ENCODE measurements at regions not wholly inside any gene's neighbourhood (a gene's known extent, or its start where the extent isn't known, plus 50 kb on each side); places are given as distances from the start of the nearest gene placed in this dataset.
"Not testable (repeated sequence)": the region's sequence is repeated elsewhere in the genome, so short reads cannot be mapped to it uniquely, and the experiment has no call there.

GRCh38 chr3:139260793-139261736 lies 82.8 kb upstream of the MRPS22 start:
- Mint-ChIP-seq H3K27ac (no peak overlapping the region), H3K4me1 (no peaks in the 10 kb centered on the region), H3K36me3 (ENCODE audit: low read depth) (no peaks in the 10 kb centered on the region), H3K27me3 (peaks cover 8% of the 10 kb centered on the region), H3K4me3 (no peak overlapping the region), H3K9me3 (ENCODE audit: low read depth) (no peaks in the 10 kb centered on the region)
- DNase-seq: no peak
- POLR2A ChIA-PET: no interaction called here
- intact Hi-C loops (cut with DNase I, micrococcal nuclease): no loop called here
- CTCF ChIA-PET: interaction anchor here (0.9 kb wide), 1 partner anchor 34 kb away, joined by 4 read pairs; no protein-coding TSS in a partner anchor
- ATAC-seq: no peak

GRCh38 chr3:139261754-139262586 lies 81.8 kb upstream of the MRPS22 start:
- DNase-seq (no peak), ATAC-seq (no peak)
- Mint-ChIP-seq H3K36me3 (ENCODE audit: low read depth) (no peaks in the 10 kb centered on the region), H3K27ac (no peak overlapping the region), H3K9me3 (ENCODE audit: low read depth) (no peaks in the 10 kb centered on the region), H3K4me3 (no peak overlapping the region), H3K27me3 (peaks cover 8% of the 10 kb centered on the region), H3K4me1 (no peaks in the 10 kb centered on the region)
- CTCF ChIA-PET: interaction anchor here (0.9 kb wide), 1 partner anchor 33 kb away, joined by 4 read pairs; no protein-coding TSS in a partner anchor
- POLR2A ChIA-PET: no interaction called here
- intact Hi-C loops (cut with DNase I, micrococcal nuclease): no loop called here

GRCh38 chr3:139263798-139264197 lies 80.0 kb upstream of the MRPS22 start:
- Mint-ChIP-seq H3K27ac (no peak overlapping the region), H3K27me3 (peaks cover 4% of the 10 kb centered on the region), H3K9me3 (ENCODE audit: low read depth) (no peaks in the 10 kb centered on the region), H3K36me3 (ENCODE audit: low read depth) (no peaks in the 10 kb centered on the region), H3K4me1 (no peaks in the 10 kb centered on the region), H3K4me3 (no peak overlapping the region)
- DNase-seq: no peak
- CTCF ChIA-PET: no interaction called here
- intact Hi-C loops (cut with DNase I, micrococcal nuclease): no loop called here
- no peak for ATAC-seq
- POLR2A ChIA-PET: no interaction called here

DNA sequence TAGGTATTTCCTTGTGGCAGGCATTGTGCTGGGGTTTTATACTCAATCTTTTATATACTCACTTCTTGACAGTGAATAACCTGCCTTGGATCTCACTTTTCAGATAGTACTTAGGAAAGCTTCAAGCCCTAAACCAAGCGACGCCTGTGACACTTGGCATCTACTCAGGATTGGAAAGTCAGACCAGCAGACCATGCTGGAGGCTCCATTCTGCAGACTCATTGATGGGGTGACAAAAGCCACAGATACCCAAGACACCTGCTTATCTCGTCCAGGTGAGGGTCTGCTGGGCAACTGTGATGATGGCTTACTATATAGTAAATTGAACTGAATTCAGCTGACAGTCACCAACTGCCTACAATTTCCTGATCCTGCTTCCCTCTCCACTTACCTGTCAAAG lies 79.4 kb upstream of the MRPS22 start:
- Mint-ChIP-seq H3K36me3 (ENCODE audit: low read depth) (no peaks in the 10 kb centered on the region), H3K27me3 (peaks cover 4% of the 10 kb centered on the region), H3K9me3 (ENCODE audit: low read depth) (no peaks in the 10 kb centered on the region), H3K27ac (no peak overlapping the region), H3K4me1 (no peaks in the 10 kb centered on the region), H3K4me3 (no peak overlapping the region)
- DNase-seq (no peak), ATAC-seq (no peak)
- CTCF ChIA-PET: no interaction called here
- POLR2A ChIA-PET: no interaction called here
- intact Hi-C loops (cut with DNase I, micrococcal nuclease): no loop called here

GRCh38 chr3:139265131-139266016 lies 78.4 kb upstream of the MRPS22 start:
- H3K4me1 Mint-ChIP-seq: no peaks in the 10 kb centered on the region
- intact Hi-C loops (cut with DNase I, micrococcal nuclease): no loop called here
- no peak overlapping the region for H3K27ac Mint-ChIP-seq
- ChIA-PET POLR2A (no interaction called here), CTCF (no interaction called here)
- no peaks in the 10 kb centered on the region for H3K9me3 Mint-ChIP-seq (ENCODE audit: low read depth)
- DNase-seq: no peak
- no peak overlapping the region for H3K4me3 Mint-ChIP-seq
- peaks cover 3% of the 10 kb centered on the region for H3K27me3 Mint-ChIP-seq
- no peaks in the 10 kb centered on the region for H3K36me3 Mint-ChIP-seq (ENCODE audit: low read depth)
- no peak for ATAC-seq

DNA sequence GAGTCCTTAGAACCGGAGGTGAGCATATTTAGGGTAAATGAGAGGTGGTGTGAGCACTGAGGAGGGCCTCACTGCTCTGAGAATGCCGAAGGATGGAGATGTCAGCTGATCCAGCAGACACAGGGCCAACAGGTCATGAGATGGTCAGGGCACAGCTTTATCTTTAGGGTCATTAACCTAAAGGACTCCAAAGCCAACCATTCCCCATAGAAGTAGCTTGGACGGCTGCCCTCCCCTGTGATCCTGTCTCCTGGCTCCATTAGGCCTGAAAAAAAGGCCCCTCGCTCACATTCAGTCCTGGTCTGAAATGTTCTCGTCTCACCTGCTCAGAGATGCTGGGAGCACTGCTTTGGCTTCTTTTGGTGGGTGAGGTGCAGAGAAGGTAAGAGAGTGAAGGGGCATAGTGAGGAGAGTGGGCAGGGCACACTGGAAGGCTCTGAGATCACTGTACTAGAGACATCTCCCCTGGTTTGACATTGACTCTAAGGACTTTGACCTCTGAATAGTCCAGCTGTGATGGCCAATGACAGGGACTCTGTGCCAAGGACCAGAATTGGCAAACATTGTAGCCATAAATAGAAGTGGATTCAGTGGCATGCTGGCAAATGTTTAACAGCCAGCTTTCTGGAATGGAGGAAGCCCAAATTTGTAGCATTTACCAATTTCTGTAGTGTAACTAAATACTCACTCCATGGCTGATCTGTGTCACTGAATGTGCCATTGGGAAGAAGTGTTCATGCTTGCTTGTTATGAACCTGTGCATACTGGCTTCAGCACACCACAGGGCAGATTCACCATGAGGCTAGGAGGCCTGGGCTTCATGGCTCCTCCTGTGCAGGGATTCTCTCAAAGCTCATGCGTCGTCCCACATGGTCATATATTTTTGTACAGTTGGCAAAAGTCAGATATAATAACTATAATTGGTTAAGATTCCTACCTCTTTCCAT lies 76.2 kb upstream of the MRPS22 start:
- no peak for ATAC-seq
- H3K27ac Mint-ChIP-seq: no peak overlapping the region
- no peaks in the 10 kb centered on the region for H3K36me3 Mint-ChIP-seq (ENCODE audit: low read depth)
- no peaks in the 10 kb centered on the region for H3K4me1 Mint-ChIP-seq
- H3K27me3 Mint-ChIP-seq: peaks cover 6% of the 10 kb centered on the region
- H3K9me3 Mint-ChIP-seq (ENCODE audit: low read depth): no peaks in the 10 kb centered on the region
- POLR2A ChIA-PET: no interaction called here
- DNase-seq: no peak
- intact Hi-C loops (cut with DNase I, micrococcal nuclease): no loop called here
- H3K4me3 Mint-ChIP-seq: no peak overlapping the region
- CTCF ChIA-PET: interaction anchor here (0.6 kb wide), 1 partner anchor 111 kb away, joined by 3 read pairs; no protein-coding TSS in a partner anchor

DNA sequence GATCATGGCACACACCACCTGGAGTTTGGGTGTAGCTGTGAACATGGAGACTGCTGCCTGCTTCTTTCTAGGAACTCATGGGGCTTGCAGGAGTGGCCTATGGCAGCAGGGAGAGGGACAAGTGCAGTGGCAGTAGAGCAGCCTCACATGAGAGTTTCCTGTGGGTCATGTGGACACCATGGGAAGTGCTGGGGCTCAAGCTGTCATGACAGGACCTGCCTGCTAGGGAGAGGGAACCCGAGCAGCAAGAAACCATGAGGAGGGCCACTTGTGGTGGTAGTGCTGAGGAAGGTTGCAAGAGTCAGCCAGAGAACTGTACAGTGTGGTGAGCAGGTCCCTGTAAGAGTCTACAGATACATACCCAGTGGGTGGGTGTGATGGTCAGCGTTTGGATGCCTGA lies 73.8 kb upstream of the MRPS22 start:
- ATAC-seq (no peak), DNase-seq (no peak)
- Mint-ChIP-seq H3K27ac (no peak overlapping the region), H3K36me3 (ENCODE audit: low read depth) (no peaks in the 10 kb centered on the region), H3K9me3 (ENCODE audit: low read depth) (no peaks in the 10 kb centered on the region), H3K27me3 (peaks cover 9% of the 10 kb centered on the region), H3K4me1 (no peaks in the 10 kb centered on the region), H3K4me3 (no peak overlapping the region)
- ChIA-PET POLR2A (no interaction called here), CTCF (no interaction called here)
- intact Hi-C loops (cut with DNase I, micrococcal nuclease): no loop called here

GRCh38 chr3:139270652-139271051 lies 73.2 kb upstream of the MRPS22 start:
- H3K36me3 Mint-ChIP-seq (ENCODE audit: low read depth); H3K4me3 Mint-ChIP-seq; POLR2A ChIA-PET; H3K27ac Mint-ChIP-seq; intact Hi-C loops (cut with DNase I, micrococcal nuclease); H3K4me1 Mint-ChIP-seq; H3K27me3 Mint-ChIP-seq; ATAC-seq; H3K9me3 Mint-ChIP-seq (ENCODE audit: low read depth); DNase-seq: not testable (repeated sequence)
- CTCF ChIA-PET: interaction anchor here (0.6 kb wide), 1 partner anchor 157 kb away, joined by 3 read pairs; no protein-coding TSS in a partner anchor

GRCh38 chr3:139280027-139280671 lies 63.7 kb upstream of the MRPS22 start:
- POLR2A ChIA-PET: no interaction called here
- no peak for ATAC-seq
- CTCF ChIA-PET: interaction anchor here (0.6 kb wide), 1 partner anchor 50 kb away, joined by 3 read pairs; no protein-coding TSS in a partner anchor
- H3K4me1 Mint-ChIP-seq: no peaks in the 10 kb centered on the region
- H3K27me3 Mint-ChIP-seq: peaks cover 8% of the 10 kb centered on the region
- no peaks in the 10 kb centered on the region for H3K36me3 Mint-ChIP-seq (ENCODE audit: low read depth)
- no peak for DNase-seq
- H3K9me3 Mint-ChIP-seq (ENCODE audit: low read depth): no peaks in the 10 kb centered on the region
- no peak overlapping the region for H3K4me3 Mint-ChIP-seq
- intact Hi-C loops (cut with DNase I, micrococcal nuclease): no loop called here
- no peak overlapping the region for H3K27ac Mint-ChIP-seq

GRCh38 chr3:139281096-139281495 lies 62.7 kb upstream of the MRPS22 start:
- H3K27me3 Mint-ChIP-seq: peaks cover 8% of the 10 kb centered on the region
- ChIA-PET POLR2A (no interaction called here), CTCF (interaction anchor here (0.5 to 0.6 kb wide), 3 partner anchors 30 to 111 kb away, joined by 3 read pairs; no protein-coding TSS in a partner anchor)
- ATAC-seq (no peak), DNase-seq (no peak)
- intact Hi-C loops (cut with DNase I, micrococcal nuclease): no loop called here
- no peaks in the 10 kb centered on the region for H3K4me1 Mint-ChIP-seq
- no peak overlapping the region for H3K4me3 Mint-ChIP-seq
- no peaks in the 10 kb centered on the region for H3K9me3 Mint-ChIP-seq (ENCODE audit: low read depth)
- no peaks in the 10 kb centered on the region for H3K36me3 Mint-ChIP-seq (ENCODE audit: low read depth)
- no peak overlapping the region for H3K27ac Mint-ChIP-seq
